ENCODE measurements at regions not wholly inside any gene's neighbourhood (a gene's known extent, or its start where the extent isn't known, plus 50 kb on each side); places are given as distances from the start of the nearest gene placed in this dataset.

GRCh38 chr9:107945961-107946360 is 456.4 kb upstream of the KLF4 start:
- TF ChIP-seq, protein P1, sequence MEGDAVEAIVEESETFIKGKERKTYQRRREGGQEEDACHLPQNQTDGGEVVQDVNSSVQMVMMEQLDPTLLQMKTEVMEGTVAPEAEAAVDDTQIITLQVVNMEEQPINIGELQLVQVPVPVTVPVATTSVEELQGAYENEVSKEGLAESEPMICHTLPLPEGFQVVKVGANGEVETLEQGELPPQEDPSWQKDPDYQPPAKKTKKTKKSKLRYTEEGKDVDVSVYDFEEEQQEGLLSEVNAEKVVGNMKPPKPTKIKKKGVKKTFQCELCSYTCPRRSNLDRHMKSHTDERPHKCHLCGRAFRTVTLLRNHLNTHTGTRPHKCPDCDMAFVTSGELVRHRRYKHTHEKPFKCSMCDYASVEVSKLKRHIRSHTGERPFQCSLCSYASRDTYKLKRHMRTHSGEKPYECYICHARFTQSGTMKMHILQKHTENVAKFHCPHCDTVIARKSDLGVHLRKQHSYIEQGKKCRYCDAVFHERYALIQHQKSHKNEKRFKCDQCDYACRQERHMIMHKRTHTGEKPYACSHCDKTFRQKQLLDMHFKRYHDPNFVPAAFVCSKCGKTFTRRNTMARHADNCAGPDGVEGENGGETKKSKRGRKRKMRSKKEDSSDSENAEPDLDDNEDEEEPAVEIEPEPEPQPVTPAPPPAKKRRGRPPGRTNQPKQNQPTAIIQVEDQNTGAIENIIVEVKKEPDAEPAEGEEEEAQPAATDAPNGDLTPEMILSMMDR (IDR thresholded peaks at IDR 0.05; ENCODE audit: extremely low read depth in 1 of 2, insufficient read depth in 1 of 2, low read depth in 1 of 2, low read length in 2 of 2) = no peak
- TF ChIP-seq POLR2AphosphoS5 (IDR thresholded peaks at IDR 0.05; ENCODE audit: insufficient read depth, low read depth, low read length) (no peak), GATA2 (IDR thresholded peaks at IDR 0.05; ENCODE audit: insufficient read depth, insufficient read length, low read depth, low read length) (no peak), POLR2A (IDR thresholded peaks at IDR 0.05; ENCODE audit: low read depth, low read length) (no peak)

All from endothelial cell of umbilical vein (primary cell).